ENCODE measurements at regions not wholly inside any gene's neighbourhood (a gene's known extent, or its start where the extent isn't known, plus 50 kb on each side); places are given as distances from the start of the nearest gene placed in this dataset.
A peak's percentile ranks its signal among the peaks of the same experiment; 100 is the strongest.

DNA sequence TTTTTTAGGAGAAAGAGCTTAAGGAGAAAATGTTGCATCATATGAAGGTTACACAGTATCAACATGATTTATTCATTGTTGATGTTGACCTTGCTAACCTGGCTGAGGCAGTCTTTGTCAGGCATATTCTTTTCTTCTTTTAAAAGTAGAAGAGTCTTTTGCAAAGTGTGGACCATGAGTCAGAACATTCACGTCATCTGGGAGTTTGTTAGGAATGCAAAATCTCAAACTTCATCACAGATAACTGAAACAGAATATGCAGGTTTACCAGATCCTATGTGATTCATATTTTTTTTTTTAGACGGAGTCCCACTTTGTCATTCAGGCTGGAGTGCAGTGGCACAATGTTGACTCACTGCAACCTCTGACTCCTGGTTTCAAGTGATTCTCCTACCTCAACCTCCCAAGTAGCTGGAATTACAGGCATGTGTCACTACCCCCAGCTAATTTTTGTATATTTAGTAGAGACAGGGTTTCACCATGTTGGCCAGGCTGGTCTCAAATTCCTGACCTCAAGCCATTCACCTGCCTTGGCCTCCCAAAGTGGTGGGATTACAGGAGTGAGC, 530.4 kb upstream of the BTBD3 start:
- TF ChIP-seq, protein P1, sequence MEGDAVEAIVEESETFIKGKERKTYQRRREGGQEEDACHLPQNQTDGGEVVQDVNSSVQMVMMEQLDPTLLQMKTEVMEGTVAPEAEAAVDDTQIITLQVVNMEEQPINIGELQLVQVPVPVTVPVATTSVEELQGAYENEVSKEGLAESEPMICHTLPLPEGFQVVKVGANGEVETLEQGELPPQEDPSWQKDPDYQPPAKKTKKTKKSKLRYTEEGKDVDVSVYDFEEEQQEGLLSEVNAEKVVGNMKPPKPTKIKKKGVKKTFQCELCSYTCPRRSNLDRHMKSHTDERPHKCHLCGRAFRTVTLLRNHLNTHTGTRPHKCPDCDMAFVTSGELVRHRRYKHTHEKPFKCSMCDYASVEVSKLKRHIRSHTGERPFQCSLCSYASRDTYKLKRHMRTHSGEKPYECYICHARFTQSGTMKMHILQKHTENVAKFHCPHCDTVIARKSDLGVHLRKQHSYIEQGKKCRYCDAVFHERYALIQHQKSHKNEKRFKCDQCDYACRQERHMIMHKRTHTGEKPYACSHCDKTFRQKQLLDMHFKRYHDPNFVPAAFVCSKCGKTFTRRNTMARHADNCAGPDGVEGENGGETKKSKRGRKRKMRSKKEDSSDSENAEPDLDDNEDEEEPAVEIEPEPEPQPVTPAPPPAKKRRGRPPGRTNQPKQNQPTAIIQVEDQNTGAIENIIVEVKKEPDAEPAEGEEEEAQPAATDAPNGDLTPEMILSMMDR (conservative IDR thresholded peaks at IDR 0.05; ENCODE audit: control insufficient read depth, insufficient read depth, low read depth, low read length) = no peak
- no peak overlapping the region for H3K4me3 ChIP-seq (ENCODE audit: control insufficient read depth, low read depth, low read length)
- peak; percentile 93 for DNase-seq (ENCODE audit: low read depth)

DNA sequence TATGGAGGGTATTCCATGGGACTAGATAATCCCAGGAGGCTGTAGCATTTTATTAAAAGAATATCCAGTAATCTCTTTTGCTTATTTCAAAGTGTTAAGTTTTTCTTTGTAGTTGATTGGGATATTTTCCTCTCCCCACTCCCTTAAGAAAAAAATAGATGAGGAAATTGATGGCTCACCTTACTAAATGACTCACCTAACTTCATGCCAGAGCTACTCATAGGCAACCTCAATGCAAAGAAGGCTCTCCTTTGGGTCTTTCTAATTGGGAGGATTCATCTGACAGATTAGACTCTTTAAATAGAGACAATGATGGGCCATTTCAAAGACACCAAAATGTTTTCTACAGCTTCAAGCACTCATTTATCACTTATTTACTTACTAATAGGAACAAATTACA, 528.5 kb upstream of the BTBD3 start:
- H3K4me3 ChIP-seq (ENCODE audit: control insufficient read depth, low read depth, low read length) = no peak overlapping the region
- no peak for DNase-seq (ENCODE audit: low read depth)
- TF ChIP-seq, protein P1 (conservative IDR thresholded peaks at IDR 0.05; ENCODE audit: control insufficient read depth, insufficient read depth, low read depth, low read length) = no peak

DNA sequence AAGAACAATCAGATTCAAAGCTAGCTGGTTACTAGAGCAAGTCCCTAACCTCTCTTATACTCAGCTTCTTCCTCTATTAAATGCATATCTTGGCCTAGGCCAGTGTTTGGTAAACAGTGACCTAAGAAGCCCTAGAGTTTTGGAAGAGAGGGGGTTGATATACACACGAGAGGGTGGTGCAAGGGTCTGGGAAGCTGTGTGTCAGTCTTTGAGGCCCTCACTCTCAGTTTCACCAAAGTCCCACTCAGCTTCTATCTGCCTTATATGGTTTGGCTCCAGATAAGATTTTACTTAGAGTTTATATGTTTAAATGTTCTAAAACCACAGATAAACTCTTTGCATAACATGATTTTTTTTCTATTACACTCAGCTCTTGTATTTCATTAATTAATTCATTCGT, 526.1 kb upstream of the BTBD3 start:
- no peak overlapping the region for H3K4me3 ChIP-seq (ENCODE audit: control insufficient read depth, low read depth, low read length)
- TF ChIP-seq, protein P1 (conservative IDR thresholded peaks at IDR 0.05; ENCODE audit: control insufficient read depth, insufficient read depth, low read depth, low read length) = no peak
- no peak for DNase-seq (ENCODE audit: low read depth)

DNA sequence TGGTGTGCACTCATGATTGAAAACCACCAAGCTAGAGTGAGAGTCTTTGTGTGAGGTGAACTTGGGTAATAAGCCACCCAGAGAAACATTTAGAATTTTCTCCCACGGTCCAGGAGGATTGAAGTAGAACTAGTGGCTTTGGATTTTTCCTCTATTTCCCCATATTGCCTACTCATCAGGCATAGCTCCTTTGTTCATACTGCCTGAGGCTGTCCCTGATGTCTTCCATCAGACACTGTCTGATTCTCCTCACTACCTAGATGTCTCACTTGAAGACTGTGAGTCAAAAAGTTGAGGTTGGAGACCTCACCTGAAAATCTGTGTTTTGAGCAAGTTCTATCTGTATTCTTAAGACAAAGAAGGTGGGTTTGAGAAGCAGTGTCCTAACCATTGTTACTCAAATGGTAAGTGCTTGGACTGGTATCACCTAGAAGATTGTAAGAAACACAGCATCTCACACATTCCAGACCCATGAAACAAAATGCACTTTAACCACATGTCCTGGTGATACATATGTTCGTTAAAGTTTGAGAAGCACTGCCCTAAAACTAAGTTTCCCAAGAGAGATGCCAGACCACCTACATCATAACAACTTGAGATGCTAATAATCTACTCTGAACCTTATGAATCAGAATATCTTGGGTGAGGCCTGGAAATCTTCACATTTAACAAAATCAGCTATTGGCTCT, 523.4 kb upstream of the BTBD3 start:
- no peak overlapping the region for H3K4me3 ChIP-seq (ENCODE audit: control insufficient read depth, low read depth, low read length)
- DNase-seq (ENCODE audit: low read depth) = peak; percentile 90
- TF ChIP-seq, protein P1 (conservative IDR thresholded peaks at IDR 0.05; ENCODE audit: control insufficient read depth, insufficient read depth, low read depth, low read length) = no peak

DNA sequence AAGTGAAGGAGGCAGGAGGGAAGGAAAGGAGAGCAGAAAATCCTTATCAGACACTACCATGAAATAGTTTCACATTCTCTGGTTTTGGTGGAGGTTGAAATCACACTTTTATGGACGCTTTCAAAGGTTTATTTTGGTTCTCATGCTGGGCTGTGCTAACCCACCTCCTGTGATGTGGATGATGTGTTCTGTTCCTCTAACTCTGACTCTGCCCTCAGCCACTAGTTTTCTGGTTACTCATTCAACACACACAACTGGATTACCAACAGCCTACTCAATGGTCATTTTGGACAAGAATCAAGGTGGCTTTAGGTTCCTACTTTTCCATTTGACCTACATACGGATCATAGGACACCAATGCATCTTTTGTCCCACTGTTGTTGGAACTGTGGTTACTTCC, 522.1 kb upstream of the BTBD3 start:
- TF ChIP-seq, protein P1 (conservative IDR thresholded peaks at IDR 0.05; ENCODE audit: control insufficient read depth, insufficient read depth, low read depth, low read length) = no peak
- peak; percentile 58 for DNase-seq (ENCODE audit: low read depth)
- no peak overlapping the region for H3K4me3 ChIP-seq (ENCODE audit: control insufficient read depth, low read depth, low read length)

DNA sequence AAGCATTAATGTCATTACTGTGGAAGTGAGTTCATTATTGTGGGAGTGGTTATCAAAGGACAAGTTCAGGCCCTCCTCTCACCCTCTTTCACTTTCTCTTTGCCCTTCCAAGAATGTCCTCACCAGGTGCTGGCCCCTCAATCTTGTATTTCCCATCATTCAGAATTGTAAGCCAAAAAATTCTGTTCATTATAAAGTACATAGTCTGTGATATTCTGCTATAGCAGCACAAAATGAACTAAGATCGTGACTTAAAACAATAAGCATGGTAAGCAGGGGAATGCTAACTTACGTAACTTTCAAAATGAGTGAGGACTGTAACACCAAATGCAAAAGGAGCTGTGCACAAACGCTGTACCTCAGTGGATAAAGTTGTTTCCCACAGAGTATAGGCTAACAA, 515.7 kb upstream of the BTBD3 start:
- no peak overlapping the region for H3K4me3 ChIP-seq (ENCODE audit: control insufficient read depth, low read depth, low read length)
- TF ChIP-seq, protein P1 (conservative IDR thresholded peaks at IDR 0.05; ENCODE audit: control insufficient read depth, insufficient read depth, low read depth, low read length) = no peak
- no peak for DNase-seq (ENCODE audit: low read depth)

Measured in fibroblast of mammary gland (primary cell).